ENCODE measurements at regions not wholly inside any gene's neighbourhood (a gene's known extent, or its start where the extent isn't known, plus 50 kb on each side); places are given as distances from the start of the nearest gene placed in this dataset.

DNA sequence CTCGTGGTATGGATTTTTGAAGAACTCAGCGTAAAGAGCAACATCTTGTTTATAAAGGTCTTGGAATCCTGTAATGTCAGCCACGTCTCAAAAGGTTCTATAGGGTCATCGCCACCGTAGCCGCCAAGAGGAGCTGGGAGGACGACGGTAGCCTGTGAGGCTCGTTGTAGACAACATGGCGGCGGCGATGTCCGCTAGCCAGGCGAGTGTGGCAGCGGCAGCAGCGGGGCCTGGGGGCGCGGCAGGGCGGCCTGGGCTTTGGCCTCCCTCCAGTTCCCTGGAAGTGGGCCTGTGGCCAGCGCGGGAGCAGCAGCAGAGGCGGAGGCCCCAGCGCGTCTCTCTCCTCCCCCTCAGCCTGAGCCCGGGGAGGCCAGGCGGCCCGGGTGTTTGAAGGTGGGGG is 143.5 kb upstream of the PBDC1 start:
- Mint-ChIP-seq H3K36me3 (ENCODE audit: low read depth, unreplicated experiment) (no peaks in the 10 kb centered on the region), H3K27me3 (ENCODE audit: unreplicated experiment) (peaks cover 2% of the 10 kb centered on the region), H3K4me3 (ENCODE audit: unreplicated experiment) (no peak overlapping the region), H3K4me1 (ENCODE audit: unreplicated experiment) (no peaks in the 10 kb centered on the region), H3K27ac (ENCODE audit: unreplicated experiment) (no peak overlapping the region), H3K9me3 (ENCODE audit: unreplicated experiment) (no peaks in the 10 kb centered on the region)
- TF ChIP-seq CTCF (IDR thresholded peaks at IDR 0.05; ENCODE audit: unreplicated experiment): no peak
- DNase-seq (ENCODE audit: low spot score): no peak

DNA sequence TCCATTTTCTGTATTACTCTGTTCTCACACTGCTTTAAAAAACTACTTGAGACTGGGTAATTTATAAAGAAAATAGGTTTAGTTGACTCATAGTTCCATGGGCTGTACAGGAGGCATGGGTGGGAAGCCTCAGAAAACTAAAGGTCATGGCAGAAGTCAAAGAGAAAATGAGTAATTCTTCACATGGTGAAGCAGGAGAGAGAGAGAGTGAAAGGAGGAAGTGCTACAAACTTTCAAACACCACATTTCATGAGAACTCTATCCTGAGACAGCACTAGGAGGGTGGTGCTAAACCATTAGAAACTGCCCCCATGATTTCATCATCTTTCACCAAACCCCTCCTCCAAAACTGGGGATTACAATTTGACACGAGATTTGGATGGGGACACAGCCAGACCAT is 108.0 kb upstream of the PBDC1 start:
- Mint-ChIP-seq H3K27ac (ENCODE audit: unreplicated experiment) (no peak overlapping the region), H3K4me3 (ENCODE audit: unreplicated experiment) (no peak overlapping the region), H3K9me3 (ENCODE audit: unreplicated experiment) (peaks cover 8% of the 10 kb centered on the region), H3K36me3 (ENCODE audit: low read depth, unreplicated experiment) (peaks cover 5% of the 10 kb centered on the region), H3K4me1 (ENCODE audit: unreplicated experiment) (no peaks in the 10 kb centered on the region), H3K27me3 (ENCODE audit: unreplicated experiment) (peaks cover 1% of the 10 kb centered on the region)
- TF ChIP-seq CTCF (IDR thresholded peaks at IDR 0.05; ENCODE audit: unreplicated experiment): no peak
- no peak for DNase-seq (ENCODE audit: low spot score)

DNA sequence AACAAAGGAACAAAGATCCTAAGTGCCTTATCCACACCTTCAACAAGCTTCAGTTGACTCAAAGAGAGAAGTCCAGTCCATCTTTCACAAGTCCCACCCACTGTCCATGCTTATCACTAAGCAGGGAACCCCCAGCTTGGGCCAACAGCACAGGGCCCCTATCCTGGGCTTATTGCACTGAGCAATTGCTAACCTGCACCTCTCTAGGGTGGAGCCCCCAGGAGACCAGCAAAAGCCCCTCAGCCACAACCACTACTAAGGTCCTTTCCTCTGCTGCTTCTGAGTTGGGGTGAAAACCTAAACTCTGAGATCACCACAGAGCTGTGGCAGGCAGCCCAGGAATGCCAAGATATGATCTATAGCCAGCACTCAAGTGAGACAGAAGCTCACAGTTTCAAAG is 96.7 kb upstream of the PBDC1 start:
- DNase-seq (ENCODE audit: low spot score): no peak
- no peak for TF ChIP-seq CTCF (IDR thresholded peaks at IDR 0.05; ENCODE audit: unreplicated experiment)
- H3K27me3 Mint-ChIP-seq (ENCODE audit: unreplicated experiment): no peaks in the 10 kb centered on the region
- no peak overlapping the region for H3K4me3 Mint-ChIP-seq (ENCODE audit: unreplicated experiment)
- no peaks in the 10 kb centered on the region for H3K36me3 Mint-ChIP-seq (ENCODE audit: low read depth, unreplicated experiment)
- H3K4me1 Mint-ChIP-seq (ENCODE audit: unreplicated experiment): no peaks in the 10 kb centered on the region
- no peaks in the 10 kb centered on the region for H3K9me3 Mint-ChIP-seq (ENCODE audit: unreplicated experiment)
- H3K27ac Mint-ChIP-seq (ENCODE audit: unreplicated experiment): no peak overlapping the region

GRCh38 chrX:76109654-76110053 is 63.2 kb upstream of the PBDC1 start:
- no peak for DNase-seq (ENCODE audit: low spot score)
- Mint-ChIP-seq H3K27ac (ENCODE audit: unreplicated experiment) (no peak overlapping the region), H3K27me3 (ENCODE audit: unreplicated experiment) (no peaks in the 10 kb centered on the region), H3K4me1 (ENCODE audit: unreplicated experiment) (no peaks in the 10 kb centered on the region), H3K36me3 (ENCODE audit: low read depth, unreplicated experiment) (no peaks in the 10 kb centered on the region), H3K4me3 (ENCODE audit: unreplicated experiment) (no peak overlapping the region), H3K9me3 (ENCODE audit: unreplicated experiment) (no peaks in the 10 kb centered on the region)
- no peak for TF ChIP-seq CTCF (IDR thresholded peaks at IDR 0.05; ENCODE audit: unreplicated experiment)

All from endothelial cell (in vitro differentiated cells).